ENCODE measurements at regions not wholly inside any gene's neighbourhood (a gene's known extent, or its start where the extent isn't known, plus 50 kb on each side); places are given as distances from the start of the nearest gene placed in this dataset.

DNA sequence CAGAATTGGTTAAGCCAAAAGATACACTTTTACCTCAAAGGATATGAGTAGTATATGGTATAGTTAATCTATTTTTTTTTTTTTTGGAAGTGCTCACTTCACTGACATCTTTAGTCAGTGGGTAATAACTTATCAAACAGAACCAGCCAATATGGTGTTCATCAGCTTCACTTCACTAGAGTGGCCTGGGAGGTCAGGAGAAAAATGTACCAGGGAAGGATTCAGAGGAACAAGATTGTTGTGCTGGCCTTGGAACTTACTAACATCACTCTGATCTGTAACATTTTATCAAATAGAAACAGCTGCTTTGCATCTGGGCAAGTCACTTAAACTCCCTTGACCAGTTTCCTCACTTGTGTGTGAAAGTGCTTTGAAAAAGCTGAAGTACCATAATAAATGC is 962.7 kb downstream of the BCL11A start (continued):
- no peak for TF ChIP-seq BRCA1 (IDR thresholded peaks at IDR 0.05; ENCODE audit: low read depth, low read length)

DNA sequence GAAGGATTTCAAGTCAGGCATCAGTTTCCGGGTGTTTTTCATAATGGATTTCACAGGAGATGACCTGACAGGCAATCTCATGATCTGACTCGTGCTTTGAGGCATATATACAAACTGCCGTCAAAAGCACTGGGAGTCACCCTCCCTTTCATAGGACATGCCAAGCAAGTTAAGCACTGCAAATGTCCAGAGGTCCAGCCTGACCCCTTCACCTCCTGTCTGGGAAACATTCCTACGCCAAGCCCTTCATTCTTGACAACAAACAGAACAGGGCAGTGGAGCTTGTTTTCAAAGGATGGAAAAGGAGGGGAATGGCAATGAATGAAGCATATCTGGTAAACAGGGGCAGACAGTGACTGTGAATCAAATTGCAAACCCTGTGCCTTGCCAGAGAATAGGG is 963.6 kb downstream of the BCL11A start:
- Histone ChIP-seq H3K9me3 (ENCODE audit: insufficient read depth in 2 of 2, low read depth in 1 of 2, low read length in 1 of 2) (no peaks in the 10 kb centered on the region), H3K4ac (replicated peaks; ENCODE audit: insufficient read length, low read depth, low read length) (no peak overlapping the region), H2BK5ac (ENCODE audit: low read depth, low read length) (no peak overlapping the region), H3K27me3 (replicated peaks in 1 of 4; ENCODE audit: control insufficient read depth in 3 of 4, extremely low read depth in 1 of 4, insufficient read depth in 3 of 4, low read length in 3 of 4) (no peaks in the 10 kb centered on the region), H3K14ac (ENCODE audit: insufficient read length) (no peak overlapping the region), H2BK20ac (ENCODE audit: low read length) (no peak overlapping the region), H2BK12ac (ENCODE audit: low read depth, low read length) (no peak overlapping the region), H4K91ac (replicated peaks; ENCODE audit: insufficient read length, low read length) (no peak overlapping the region), H3K9ac (replicated peaks in 1 of 4; ENCODE audit: extremely low read depth in 1 of 4, low read depth in 3 of 4, low read length in 3 of 4) (no peak overlapping the region), H3K27ac (ENCODE audit: low read depth, low read length) (no peak overlapping the region), H3K23ac (ENCODE audit: insufficient read length) (no peak overlapping the region), H2AK5ac (ENCODE audit: low read depth, low read length) (no peak overlapping the region), H3K79me2 (ENCODE audit: control insufficient read depth in 1 of 2, insufficient read depth in 2 of 2, low read length in 2 of 2) (no peaks in the 10 kb centered on the region), H3K56ac (replicated peaks; ENCODE audit: insufficient read length, low read depth, low read length) (no peak overlapping the region), H3K4me2 (ENCODE audit: insufficient read depth in 1 of 2, low read depth in 2 of 2, low read length in 2 of 2) (no peak overlapping the region), H3K18ac (ENCODE audit: extremely low read depth, low read length) (no peak overlapping the region), H2BK15ac (ENCODE audit: low read length) (no peak overlapping the region), H2BK120ac (replicated peaks; ENCODE audit: low read depth, low read length) (no peak overlapping the region), H4K20me1 (replicated peaks in 1 of 2; ENCODE audit: control insufficient read depth in 1 of 2, insufficient read depth in 2 of 2, low read length in 2 of 2) (no peaks in the 10 kb centered on the region), H2AFZ (ENCODE audit: low read length) (peak overlapping the region; percentile 76), H3K4me1 (replicated peaks in 1 of 4; ENCODE audit: control insufficient read depth in 3 of 4, insufficient read depth in 4 of 4, low read length in 3 of 4) (no peaks in the 10 kb centered on the region), H4K8ac (ENCODE audit: extremely low read depth, insufficient read depth, low read length) (no peak overlapping the region), H4K5ac (ENCODE audit: insufficient read length, low read depth, low read length) (no peak overlapping the region), H3K4me3 (ENCODE audit: extremely low read depth in 1 of 4, insufficient read depth in 2 of 4, low read depth in 3 of 4, low read length in 4 of 4) (no peak overlapping the region), H3K79me1 (ENCODE audit: low read depth, low read length) (no peaks in the 10 kb centered on the region), H3K23me2 (ENCODE audit: low read depth, low read length) (no peaks in the 10 kb centered on the region), H3K36me3 (ENCODE audit: control insufficient read depth in 2 of 4, insufficient read depth in 4 of 4, low read length in 3 of 4) (no peaks in the 10 kb centered on the region)
- ChIA-PET POLR2A (ENCODE audit: partially characterized antibody) (no interaction called here), CTCF (ENCODE audit: partially characterized antibody) (interaction anchor here (0.5 to 0.7 kb wide), 2 partner anchors 8 to 251 kb away, joined by 3 read pairs; no protein-coding TSS in a partner anchor)
- no peak for FAIRE-seq
- no peak for DNase-seq (ENCODE audit: low read depth in 1 of 2, low spot score in 2 of 2)
- WGBS, 2 experiments (ENCODE audit: extremely low coverage in 1 of 2, insufficient coverage in 1 of 2, insufficient read length in 1 of 2, insufficient replicate concordance in 2 of 2, low coverage in 1 of 2, low lambda C conversion rate in 2 of 2, missing lambda C conversion rate in 1 of 2), result 85% methylated on average over 4 of the region's 4 CpGs; no CpG with 5 or more reads in 1 of the 2 experiments
- TF ChIP-seq NRF1 (IDR thresholded peaks at IDR 0.05; ENCODE audit: low read depth, low read length) (no peak), BRCA1 (IDR thresholded peaks at IDR 0.05; ENCODE audit: low read depth, low read length) (no peak), HDAC6 (IDR thresholded peaks at IDR 0.05; ENCODE audit: low read depth, low read length) (no peak), SUZ12 (IDR thresholded peaks at IDR 0.05; ENCODE audit: low read length) (no peak), POU5F1 (IDR thresholded peaks at IDR 0.05; ENCODE audit: low read depth, low read length) (no peak), RBBP5 (IDR thresholded peaks at IDR 0.05; ENCODE audit: borderline replicate concordance, low read depth, low read length) (no peak), YY1 (IDR thresholded peaks at IDR 0.05; ENCODE audit: low read depth, low read length) (no peak), CTBP2 (IDR thresholded peaks at IDR 0.05; ENCODE audit: borderline replicate concordance, insufficient read depth, insufficient read length, low read length) (no peak), TCF12 (IDR thresholded peaks at IDR 0.05; ENCODE audit: low read depth, low read length) (no peak), SRF (IDR thresholded peaks at IDR 0.05; ENCODE audit: low read depth, low read length) (no peak), JUND (IDR thresholded peaks at IDR 0.05; ENCODE audit: low read length) (no peak), GABPA (IDR thresholded peaks at IDR 0.05; ENCODE audit: borderline replicate concordance, insufficient read depth, low read length) (no peak)
- TF ChIP-seq, protein P1, sequence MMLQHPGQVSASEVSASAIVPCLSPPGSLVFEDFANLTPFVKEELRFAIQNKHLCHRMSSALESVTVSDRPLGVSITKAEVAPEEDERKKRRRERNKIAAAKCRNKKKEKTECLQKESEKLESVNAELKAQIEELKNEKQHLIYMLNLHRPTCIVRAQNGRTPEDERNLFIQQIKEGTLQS (IDR thresholded peaks at IDR 0.05; ENCODE audit: insufficient read depth, low read depth, low read length), result no peak
